ENCODE measurements at regions not wholly inside any gene's neighbourhood (a gene's known extent, or its start where the extent isn't known, plus 50 kb on each side); places are given as distances from the start of the nearest gene placed in this dataset.
"Not testable (repeated sequence)": the region's sequence is repeated elsewhere in the genome, so short reads cannot be mapped to it uniquely, and the experiment has no call there.

- no peak for DNase-seq
These were observed 192.1 kb downstream of the TM9SF2 start for GRCh38 chr13:99693351-99693750.

GRCh38 chr13:99692854-99693253 lies 191.6 kb downstream of the TM9SF2 start:
- no peak for DNase-seq

GRCh38 chr13:99691552-99691951 lies 190.3 kb downstream of the TM9SF2 start:
- no peak for DNase-seq

- DNase-seq, result no peak
These were observed 189.3 kb downstream of the TM9SF2 start for GRCh38 chr13:99690426-99691174.

GRCh38 chr13:99689955-99690354 lies 188.7 kb downstream of the TM9SF2 start:
- DNase-seq, result no peak

GRCh38 chr13:99688776-99689175 lies 187.5 kb downstream of the TM9SF2 start:
- DNase-seq, result no peak

GRCh38 chr13:99687723-99688397 lies 186.6 kb downstream of the TM9SF2 start:
- no peak for DNase-seq

- no peak for DNase-seq
These were observed 185.7 kb downstream of the TM9SF2 start for GRCh38 chr13:99686944-99687411.

- no peak for DNase-seq
These were observed 184.9 kb downstream of the TM9SF2 start for GRCh38 chr13:99686157-99686572.

- DNase-seq, result no peak
These were observed 180.4 kb downstream of the TM9SF2 start for GRCh38 chr13:99681695-99682094.

GRCh38 chr13:99677116-99677951 lies 176.1 kb downstream of the TM9SF2 start:
- DNase-seq, result no peak

GRCh38 chr13:99671746-99672145 lies 170.5 kb downstream of the TM9SF2 start:
- no peak for DNase-seq

GRCh38 chr13:99669096-99669495 lies 167.8 kb downstream of the TM9SF2 start:
- DNase-seq, result not testable (repeated sequence)

- DNase-seq, result no peak
These were observed 165.0 kb downstream of the TM9SF2 start for GRCh38 chr13:99666146-99666805.

GRCh38 chr13:99665711-99666110 lies 164.4 kb downstream of the TM9SF2 start:
- no peak for DNase-seq

GRCh38 chr13:99663908-99664307 lies 162.6 kb downstream of the TM9SF2 start:
- DNase-seq, result no peak

GRCh38 chr13:99663185-99663825 lies 162.0 kb downstream of the TM9SF2 start:
- no peak for DNase-seq

- DNase-seq, result no peak
These were observed 161.4 kb downstream of the TM9SF2 start for GRCh38 chr13:99662678-99663077.

GRCh38 chr13:99661791-99662190 lies 160.5 kb downstream of the TM9SF2 start:
- DNase-seq, result no peak

GRCh38 chr13:99659866-99660554 lies 158.7 kb downstream of the TM9SF2 start:
- no peak for DNase-seq

GRCh38 chr13:99659226-99659625 lies 158.0 kb downstream of the TM9SF2 start:
- DNase-seq, result no peak
